ENCODE measurements at regions not wholly inside any gene's neighbourhood (a gene's known extent, or its start where the extent isn't known, plus 50 kb on each side); places are given as distances from the start of the nearest gene placed in this dataset.

GRCh38 chr6:164442572-164442971 is 866.8 kb downstream of the C6orf118 start:
- no peak overlapping the region for H3K4me3 ChIP-seq (ENCODE audit: low read length)
- H4K20me1 ChIP-seq (ENCODE audit: insufficient read depth), result no peaks in the 10 kb centered on the region
- H3K9ac ChIP-seq (ENCODE audit: low read length), result no peak overlapping the region
- no peaks in the 10 kb centered on the region for H3K36me3 ChIP-seq (ENCODE audit: insufficient read depth, low read length)
- no peaks in the 10 kb centered on the region for H3F3A ChIP-seq (ENCODE audit: insufficient read depth, low read length, poor library complexity, severe bottlenecking)
- H3K27ac ChIP-seq (ENCODE audit: low read length), result no peak overlapping the region
- H3K9me2 ChIP-seq (ENCODE audit: insufficient read depth, low read length), result no peaks in the 10 kb centered on the region
- H2AFZ ChIP-seq (ENCODE audit: low read depth, low read length), result no peak overlapping the region
- H3K4me2 ChIP-seq (ENCODE audit: low read length), result no peak overlapping the region
- TF ChIP-seq EP300 (conservative IDR thresholded peaks at IDR 0.05; ENCODE audit: poor library complexity, severe bottlenecking) (no peak), SMC3 (conservative IDR thresholded peaks at IDR 0.05; ENCODE audit: poor library complexity) (no peak), CTCF (IDR thresholded peaks at IDR 0.05; ENCODE audit: poor library complexity, severe bottlenecking) (no peak), REST (IDR thresholded peaks at IDR 0.05; ENCODE audit: borderline replicate concordance) (no peak), POLR2AphosphoS5 (IDR thresholded peaks at IDR 0.05) (no peak)
- H3K9me3 ChIP-seq (ENCODE audit: low read length), result no peaks in the 10 kb centered on the region
- H3K79me2 ChIP-seq (replicated peaks; ENCODE audit: insufficient read depth, low read length), result no peaks in the 10 kb centered on the region
- no peaks in the 10 kb centered on the region for H3K27me3 ChIP-seq (ENCODE audit: insufficient read depth, low read depth, low read length)

- no peaks in the 10 kb centered on the region for H3K36me3 ChIP-seq (ENCODE audit: insufficient read depth, low read length)
- H4K20me1 ChIP-seq (ENCODE audit: insufficient read depth), result no peaks in the 10 kb centered on the region
- no peak overlapping the region for H3K27ac ChIP-seq (ENCODE audit: low read length)
- no peak overlapping the region for H3K4me2 ChIP-seq (ENCODE audit: low read length)
- no peak overlapping the region for H3K4me3 ChIP-seq (ENCODE audit: low read length)
- no peaks in the 10 kb centered on the region for H3K9me3 ChIP-seq (ENCODE audit: low read length)
- no peak overlapping the region for H2AFZ ChIP-seq (ENCODE audit: low read depth, low read length)
- no peaks in the 10 kb centered on the region for H3K9me2 ChIP-seq (ENCODE audit: insufficient read depth, low read length)
- H3K79me2 ChIP-seq (replicated peaks; ENCODE audit: insufficient read depth, low read length), result no peaks in the 10 kb centered on the region
- TF ChIP-seq POLR2AphosphoS5 (IDR thresholded peaks at IDR 0.05), result no peak
- TF ChIP-seq TAF1 (IDR thresholded peaks at IDR 0.05; ENCODE audit: low read depth), result no peak
- TF ChIP-seq EP300 (conservative IDR thresholded peaks at IDR 0.05; ENCODE audit: poor library complexity, severe bottlenecking), result no peak
- TF ChIP-seq RAD21 (conservative IDR thresholded peaks at IDR 0.05), result no peak
- TF ChIP-seq MXI1 (conservative IDR thresholded peaks at IDR 0.05; ENCODE audit: poor library complexity, severe bottlenecking), result no peak
- no peak for TF ChIP-seq SMC3 (conservative IDR thresholded peaks at IDR 0.05; ENCODE audit: poor library complexity)
- TF ChIP-seq CTCF (IDR thresholded peaks at IDR 0.05; ENCODE audit: poor library complexity, severe bottlenecking), result no peak
- no peak for TF ChIP-seq EZH2 (IDR thresholded peaks at IDR 0.05; ENCODE audit: borderline replicate concordance, insufficient read depth, low read length, poor library complexity, severe bottlenecking)
- no peak for TF ChIP-seq REST (IDR thresholded peaks at IDR 0.05; ENCODE audit: borderline replicate concordance)
- H3F3A ChIP-seq (ENCODE audit: insufficient read depth, low read length, poor library complexity, severe bottlenecking), result no peaks in the 10 kb centered on the region
- no peak overlapping the region for H3K9ac ChIP-seq (ENCODE audit: low read length)
- no peaks in the 10 kb centered on the region for H3K27me3 ChIP-seq (ENCODE audit: insufficient read depth, low read depth, low read length)
Measured at GRCh38 chr6:164439331-164439730, 870.1 kb downstream of the C6orf118 start.

Measured in neural cell (in vitro differentiated cells).